ENCODE measurements at regions not wholly inside any gene's neighbourhood (a gene's known extent, or its start where the extent isn't known, plus 50 kb on each side); places are given as distances from the start of the nearest gene placed in this dataset.
"Not testable (repeated sequence)": the region's sequence is repeated elsewhere in the genome, so short reads cannot be mapped to it uniquely, and the experiment has no call there.

GRCh38 chr4:30555775-30556174, 164.4 kb upstream of the PCDH7 start:
- no peak for DNase-seq (ENCODE audit: low read depth in 2 of 2)

GRCh38 chr4:30559481-30559880, 160.7 kb upstream of the PCDH7 start:
- DNase-seq (ENCODE audit: low read depth in 2 of 2) = no peak

GRCh38 chr4:30586850-30587249, 133.3 kb upstream of the PCDH7 start:
- DNase-seq (ENCODE audit: low read depth in 2 of 2) = no peak

- not testable (repeated sequence) for DNase-seq (ENCODE audit: low read depth in 2 of 2)
Measured at GRCh38 chr4:30589669-30590068, 130.5 kb upstream of the PCDH7 start.

- no peak for DNase-seq (ENCODE audit: low read depth in 2 of 2)
Measured at GRCh38 chr4:30600246-30601017, 119.7 kb upstream of the PCDH7 start.

GRCh38 chr4:30601070-30601865, 118.9 kb upstream of the PCDH7 start:
- no peak for DNase-seq (ENCODE audit: low read depth in 2 of 2)

GRCh38 chr4:30605616-30606190, 114.5 kb upstream of the PCDH7 start:
- no peak for DNase-seq (ENCODE audit: low read depth in 2 of 2)

- no peak for DNase-seq (ENCODE audit: low read depth in 2 of 2)
Measured at GRCh38 chr4:30610361-30610760, 109.8 kb upstream of the PCDH7 start.

- DNase-seq (ENCODE audit: low read depth in 2 of 2) = no peak
Measured at GRCh38 chr4:30614771-30615170, 105.4 kb upstream of the PCDH7 start.

GRCh38 chr4:30616942-30617646, 103.1 kb upstream of the PCDH7 start:
- no peak for DNase-seq (ENCODE audit: low read depth in 2 of 2)

- DNase-seq (ENCODE audit: low read depth in 2 of 2) = no peak
Measured at GRCh38 chr4:30617836-30618235, 102.3 kb upstream of the PCDH7 start.

GRCh38 chr4:30619679-30620078, 100.5 kb upstream of the PCDH7 start:
- DNase-seq (ENCODE audit: low read depth in 2 of 2) = no peak

GRCh38 chr4:30620711-30621110, 99.5 kb upstream of the PCDH7 start:
- no peak for DNase-seq (ENCODE audit: low read depth in 2 of 2)

- DNase-seq (ENCODE audit: low read depth in 2 of 2) = no peak
Measured at GRCh38 chr4:30630431-30630830, 89.7 kb upstream of the PCDH7 start.

- no peak for DNase-seq (ENCODE audit: low read depth in 2 of 2)
Measured at GRCh38 chr4:30632751-30633150, 87.4 kb upstream of the PCDH7 start.

- DNase-seq (ENCODE audit: low read depth in 2 of 2) = no peak
Measured at GRCh38 chr4:30641345-30641744, 78.8 kb upstream of the PCDH7 start.

GRCh38 chr4:30642567-30642966, 77.6 kb upstream of the PCDH7 start:
- no peak for DNase-seq (ENCODE audit: low read depth in 2 of 2)

- DNase-seq (ENCODE audit: low read depth in 2 of 2) = no peak
Measured at GRCh38 chr4:30653291-30653690, 66.9 kb upstream of the PCDH7 start.

- DNase-seq (ENCODE audit: low read depth in 2 of 2) = no peak
Measured at GRCh38 chr4:30656828-30657227, 63.3 kb upstream of the PCDH7 start.

GRCh38 chr4:30667919-30668318, 52.2 kb upstream of the PCDH7 start:
- no peak for DNase-seq (ENCODE audit: low read depth in 2 of 2)

- no peak for DNase-seq (ENCODE audit: low read depth in 2 of 2)
Measured at GRCh38 chr4:30670206-30670605, 50.0 kb upstream of the PCDH7 start.

Measured in lung microvascular endothelial cell (primary cell).